ENCODE measurements at regions not wholly inside any gene's neighbourhood (a gene's known extent, or its start where the extent isn't known, plus 50 kb on each side); places are given as distances from the start of the nearest gene placed in this dataset.

DNA sequence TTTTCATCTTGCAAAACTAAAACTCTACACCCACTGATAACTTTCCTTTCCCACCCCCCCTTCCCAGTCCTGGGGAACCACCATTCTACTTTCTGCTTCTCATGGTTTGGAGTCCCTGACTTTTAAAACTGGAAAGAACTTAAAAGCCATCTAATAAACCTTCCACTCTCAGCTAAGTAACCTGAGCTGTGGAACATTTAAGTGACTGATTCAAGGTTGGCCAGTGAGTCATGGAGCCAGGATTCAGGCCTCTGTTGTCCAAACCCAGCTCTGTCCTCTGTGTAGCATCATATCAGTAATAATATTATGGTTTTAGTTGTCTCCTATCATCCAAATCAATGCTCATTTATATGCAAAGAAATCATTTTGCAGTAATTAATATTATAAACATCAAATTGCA lies 176.0 kb upstream of the NT5E start:
- TF ChIP-seq CTCF (IDR thresholded peaks at IDR 0.05; ENCODE audit: borderline replicate concordance, insufficient read depth, low read depth, low read length): no peak
- H3K4me3 ChIP-seq (ENCODE audit: low read depth, low read length): no peak overlapping the region

- no peak for TF ChIP-seq CTCF (IDR thresholded peaks at IDR 0.05; ENCODE audit: borderline replicate concordance, insufficient read depth, low read depth, low read length)
- H3K4me3 ChIP-seq (ENCODE audit: low read depth, low read length): no peak overlapping the region
These were observed 176.8 kb upstream of the NT5E start for GRCh38 chr6:85273046-85273445.

- no peak for TF ChIP-seq CTCF (IDR thresholded peaks at IDR 0.05; ENCODE audit: borderline replicate concordance, insufficient read depth, low read depth, low read length)
- H3K4me3 ChIP-seq (ENCODE audit: low read depth, low read length): no peak overlapping the region
These were observed 177.3 kb upstream of the NT5E start for GRCh38 chr6:85272592-85272991.

DNA sequence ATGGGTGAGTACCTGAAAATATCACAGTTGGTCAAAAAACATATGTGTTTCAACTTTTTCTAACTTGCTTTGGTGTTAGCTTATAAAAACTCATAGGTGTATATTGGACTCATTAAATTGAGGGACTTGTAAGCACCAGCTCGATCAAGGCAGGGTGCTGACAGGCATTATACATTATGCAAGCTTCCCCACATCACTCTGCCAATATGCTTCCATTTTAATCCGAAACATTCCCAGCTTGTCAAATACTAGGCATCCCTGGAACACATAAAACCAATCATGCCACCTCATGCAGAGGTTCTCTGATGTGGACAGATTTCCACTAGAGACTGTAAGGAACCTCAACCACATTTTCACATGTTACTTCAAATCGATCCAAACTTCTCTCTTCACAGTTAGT lies 187.3 kb upstream of the NT5E start:
- no peak for TF ChIP-seq CTCF (IDR thresholded peaks at IDR 0.05; ENCODE audit: borderline replicate concordance, insufficient read depth, low read depth, low read length)
- no peak overlapping the region for H3K4me3 ChIP-seq (ENCODE audit: low read depth, low read length)

DNA sequence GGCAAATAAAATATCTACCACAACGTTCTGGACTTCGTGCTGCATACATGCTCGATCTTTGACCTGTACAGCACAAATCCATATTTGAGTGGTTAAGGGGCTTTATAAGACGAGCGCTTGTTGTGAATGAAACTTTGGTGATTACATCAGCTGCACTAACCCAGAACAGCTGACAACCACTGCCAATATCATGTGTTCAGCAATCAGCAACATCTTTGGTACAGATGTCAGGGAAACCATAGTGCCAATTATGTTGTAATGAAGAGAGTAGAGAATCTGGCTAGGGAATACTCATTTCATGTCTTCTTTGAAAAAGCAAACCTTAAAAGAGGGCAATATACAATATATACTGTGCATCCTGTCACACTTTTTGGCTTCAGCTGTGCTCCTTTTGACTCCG lies 188.6 kb upstream of the NT5E start:
- no peak overlapping the region for H3K4me3 ChIP-seq (ENCODE audit: low read depth, low read length)
- no peak for TF ChIP-seq CTCF (IDR thresholded peaks at IDR 0.05; ENCODE audit: borderline replicate concordance, insufficient read depth, low read depth, low read length)

GRCh38 chr6:85255661-85256060 lies 194.2 kb upstream of the NT5E start:
- no peak for TF ChIP-seq CTCF (IDR thresholded peaks at IDR 0.05; ENCODE audit: borderline replicate concordance, insufficient read depth, low read depth, low read length)
- H3K4me3 ChIP-seq (ENCODE audit: low read depth, low read length): no peak overlapping the region

GRCh38 chr6:85252552-85252951 lies 197.3 kb upstream of the NT5E start:
- H3K4me3 ChIP-seq (ENCODE audit: low read depth, low read length): no peak overlapping the region
- TF ChIP-seq CTCF (IDR thresholded peaks at IDR 0.05; ENCODE audit: borderline replicate concordance, insufficient read depth, low read depth, low read length): no peak
